Neural crest cell (in vitro differentiated cells): ENCODE measurements at regions not wholly inside any gene's neighbourhood (a gene's known extent, or its start where the extent isn't known, plus 50 kb on each side); places are given as distances from the start of the nearest gene placed in this dataset.

Source experiments
- DNase-seq: peaks from one replicate; pipeline ENCODE4 v3.0.0; 2021; ENCODE audit warnings: low read depth, mixed read lengths, low spot score
- H3K27ac Mint-ChIP-seq: one replicate; pipeline ENCODE4 v1.8.0; 2021; ENCODE audit warnings: mild to moderate bottlenecking, mixed read lengths; ENCODE audit not compliant: unreplicated experiment
- H3K27me3 Mint-ChIP-seq: 2 replicates; pipeline ENCODE4 v1.8.0; 2021; ENCODE audit warnings: low read depth, mild to moderate bottlenecking, mixed read lengths
- H3K36me3 Mint-ChIP-seq: 2 replicates; pipeline ENCODE4 v1.8.0; 2021; ENCODE audit warnings: low read depth, mild to moderate bottlenecking, mixed read lengths
- H3K4me1 Mint-ChIP-seq: 2 replicates; pipeline ENCODE4 v1.8.0; 2021; ENCODE audit warnings: mixed read lengths
- H3K4me3 Mint-ChIP-seq: one replicate; pipeline ENCODE4 v1.8.0; 2021; ENCODE audit warnings: mild to moderate bottlenecking, mixed read lengths
- H3K9me3 Mint-ChIP-seq: 2 replicates; pipeline ENCODE4 v1.8.0; 2021; ENCODE audit warnings: mixed read lengths
- TF ChIP-seq, protein P1 (sequence below): fragments of 200-600 bp; sonication (generic); conservative IDR thresholded peaks from 2 replicates; pipeline ENCODE4 v1.5.0; 2021; ENCODE audit warnings: antibody characterized with exemption, mild to moderate bottlenecking

DNA sequence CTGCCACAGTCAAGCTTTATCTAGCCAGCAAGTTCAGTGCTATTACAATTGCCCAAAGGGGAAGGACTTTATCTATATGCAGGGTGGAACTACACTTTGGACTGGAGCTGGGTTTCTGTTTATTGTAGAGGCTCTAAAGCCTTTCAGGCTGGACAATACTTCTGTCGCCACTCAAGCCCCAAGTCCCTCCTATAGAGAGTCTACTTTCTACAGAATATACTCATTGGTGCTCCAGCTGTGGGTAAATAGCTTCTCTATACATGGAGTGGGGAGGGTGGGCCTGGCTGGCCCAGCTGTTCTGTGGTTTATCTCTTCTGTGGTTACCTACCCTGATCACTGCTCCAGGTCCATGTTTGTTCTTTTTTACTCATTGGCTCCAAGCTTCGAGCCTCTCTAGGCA, 151.8 kb upstream of the MYLIP start:
- H3K9me3 Mint-ChIP-seq, result peaks cover 3% of the 10 kb centered on the region
- H3K4me3 Mint-ChIP-seq, result no peak overlapping the region
- peaks cover 3% of the 10 kb centered on the region for H3K36me3 Mint-ChIP-seq
- DNase-seq, result no peak
- H3K27ac Mint-ChIP-seq, result no peak overlapping the region
- no peaks in the 10 kb centered on the region for H3K27me3 Mint-ChIP-seq
- TF ChIP-seq, protein P1, sequence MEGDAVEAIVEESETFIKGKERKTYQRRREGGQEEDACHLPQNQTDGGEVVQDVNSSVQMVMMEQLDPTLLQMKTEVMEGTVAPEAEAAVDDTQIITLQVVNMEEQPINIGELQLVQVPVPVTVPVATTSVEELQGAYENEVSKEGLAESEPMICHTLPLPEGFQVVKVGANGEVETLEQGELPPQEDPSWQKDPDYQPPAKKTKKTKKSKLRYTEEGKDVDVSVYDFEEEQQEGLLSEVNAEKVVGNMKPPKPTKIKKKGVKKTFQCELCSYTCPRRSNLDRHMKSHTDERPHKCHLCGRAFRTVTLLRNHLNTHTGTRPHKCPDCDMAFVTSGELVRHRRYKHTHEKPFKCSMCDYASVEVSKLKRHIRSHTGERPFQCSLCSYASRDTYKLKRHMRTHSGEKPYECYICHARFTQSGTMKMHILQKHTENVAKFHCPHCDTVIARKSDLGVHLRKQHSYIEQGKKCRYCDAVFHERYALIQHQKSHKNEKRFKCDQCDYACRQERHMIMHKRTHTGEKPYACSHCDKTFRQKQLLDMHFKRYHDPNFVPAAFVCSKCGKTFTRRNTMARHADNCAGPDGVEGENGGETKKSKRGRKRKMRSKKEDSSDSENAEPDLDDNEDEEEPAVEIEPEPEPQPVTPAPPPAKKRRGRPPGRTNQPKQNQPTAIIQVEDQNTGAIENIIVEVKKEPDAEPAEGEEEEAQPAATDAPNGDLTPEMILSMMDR, result no peak
- H3K4me1 Mint-ChIP-seq, result no peaks in the 10 kb centered on the region

- no peak overlapping the region for H3K27ac Mint-ChIP-seq
- H3K36me3 Mint-ChIP-seq, result peaks cover 3% of the 10 kb centered on the region
- TF ChIP-seq, protein P1, result no peak
- H3K4me1 Mint-ChIP-seq, result no peaks in the 10 kb centered on the region
- H3K4me3 Mint-ChIP-seq, result no peak overlapping the region
- no peaks in the 10 kb centered on the region for H3K27me3 Mint-ChIP-seq
- DNase-seq, result no peak
- H3K9me3 Mint-ChIP-seq, result peaks cover 3% of the 10 kb centered on the region
Observed at GRCh38 chr6:15974817-15975216, 154.1 kb upstream of the MYLIP start.

- no peak for DNase-seq
- peaks cover 3% of the 10 kb centered on the region for H3K9me3 Mint-ChIP-seq
- H3K4me3 Mint-ChIP-seq, result no peak overlapping the region
- H3K27ac Mint-ChIP-seq, result no peak overlapping the region
- no peaks in the 10 kb centered on the region for H3K27me3 Mint-ChIP-seq
- H3K36me3 Mint-ChIP-seq, result peaks cover 3% of the 10 kb centered on the region
- TF ChIP-seq, protein P1, result no peak
- H3K4me1 Mint-ChIP-seq, result no peaks in the 10 kb centered on the region
Observed at GRCh38 chr6:15970517-15970916, 158.4 kb upstream of the MYLIP start.

GRCh38 chr6:15969236-15969778, 159.6 kb upstream of the MYLIP start:
- Mint-ChIP-seq H3K4me3 (no peak overlapping the region), H3K27ac (no peak overlapping the region), H3K4me1 (no peaks in the 10 kb centered on the region), H3K27me3 (no peaks in the 10 kb centered on the region), H3K9me3 (peaks cover 3% of the 10 kb centered on the region), H3K36me3 (peaks cover 3% of the 10 kb centered on the region)
- no peak for DNase-seq
- TF ChIP-seq, protein P1, result no peak

DNA sequence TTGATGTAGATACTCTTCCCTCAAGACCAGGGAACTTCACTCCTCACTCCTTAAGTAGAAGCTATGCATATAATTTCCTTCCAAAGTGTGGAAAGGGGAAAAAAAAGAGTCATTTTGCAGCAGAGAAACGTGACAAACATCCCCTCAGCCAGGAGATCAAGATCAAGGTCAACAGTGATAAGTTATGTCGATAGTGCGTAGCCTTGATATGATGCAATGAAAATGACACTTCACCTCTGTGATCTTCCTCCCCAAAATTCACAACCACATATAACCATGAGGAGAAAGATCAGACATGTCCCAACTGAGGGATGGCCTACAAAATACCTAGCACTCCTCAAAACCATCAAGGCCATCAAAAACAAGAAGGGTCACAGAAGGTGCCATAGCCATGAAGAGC, 160.4 kb upstream of the MYLIP start:
- Mint-ChIP-seq H3K4me1 (no peaks in the 10 kb centered on the region), H3K9me3 (peaks cover 5% of the 10 kb centered on the region), H3K4me3 (no peak overlapping the region), H3K27ac (no peak overlapping the region), H3K27me3 (no peaks in the 10 kb centered on the region), H3K36me3 (no peaks in the 10 kb centered on the region)
- TF ChIP-seq, protein P1, result no peak
- no peak for DNase-seq
